GM19324 (cell line): ENCODE measurements at regions not wholly inside any gene's neighbourhood (a gene's known extent, or its start where the extent isn't known, plus 50 kb on each side); places are given as distances from the start of the nearest gene placed in this dataset.

Experiments used
- ATAC-seq: cut with Tn5 transposase; IDR thresholded peaks from one replicate; pipeline ENCODE4 v1.9.1; 2021; ENCODE audit warnings: mild to moderate bottlenecking, moderate library complexity; ENCODE audit not compliant: unreplicated experiment, low FRiP score

GRCh38 chr2:60109744-60110143 is 443.7 kb downstream of the BCL11A start:
- ATAC-seq: no peak

- ATAC-seq: no peak
These were observed 446.5 kb downstream of the BCL11A start for GRCh38 chr2:60106836-60107529.

- ATAC-seq: no peak
These were observed 447.5 kb downstream of the BCL11A start for GRCh38 chr2:60105906-60106305.

DNA sequence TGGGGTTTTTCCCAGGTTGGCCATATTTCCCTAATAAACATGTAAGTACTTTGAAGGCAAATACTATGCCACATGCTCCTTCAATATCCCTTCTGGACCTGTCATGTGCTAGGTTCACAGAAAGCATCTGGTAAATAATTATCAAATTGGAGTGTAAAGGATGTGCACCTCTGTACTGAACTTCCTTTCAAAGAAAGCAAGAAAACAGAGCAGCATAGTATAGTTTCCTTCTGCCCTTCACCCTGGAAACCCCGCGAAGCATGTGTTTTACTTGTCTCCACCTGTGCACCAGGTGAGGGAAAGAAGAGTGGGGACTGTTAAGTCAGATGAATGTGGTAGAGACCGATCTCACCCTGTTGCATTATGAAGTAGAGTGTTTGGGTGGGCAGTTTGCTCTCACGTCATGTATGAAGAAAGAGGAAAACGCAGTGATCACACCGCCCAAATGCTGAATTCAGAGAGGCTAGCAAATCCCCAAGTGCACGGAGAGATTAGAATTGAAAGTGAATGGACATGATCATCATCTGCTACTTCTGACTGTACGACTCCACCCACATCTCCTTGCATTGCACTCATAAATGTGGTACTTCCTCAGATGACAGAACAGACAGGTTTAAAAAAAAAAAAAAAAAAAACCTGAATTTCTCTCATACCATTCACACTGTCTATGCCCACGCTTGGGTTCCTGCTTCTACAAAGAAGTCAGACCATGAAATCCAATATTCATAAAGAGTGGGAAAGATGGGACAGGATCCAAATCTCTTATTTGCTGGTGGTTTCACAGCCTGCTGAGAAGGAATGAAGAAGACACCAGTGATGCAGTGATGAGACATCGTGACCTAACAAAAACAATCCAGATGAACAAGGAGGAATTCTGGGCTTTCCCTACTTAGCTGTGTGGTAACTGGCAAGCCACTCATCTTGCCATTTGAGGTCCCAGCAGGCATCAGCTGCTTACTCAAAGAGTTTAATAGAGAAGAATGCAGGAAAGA is 448.6 kb downstream of the BCL11A start:
- peak; percentile 49 for ATAC-seq

DNA sequence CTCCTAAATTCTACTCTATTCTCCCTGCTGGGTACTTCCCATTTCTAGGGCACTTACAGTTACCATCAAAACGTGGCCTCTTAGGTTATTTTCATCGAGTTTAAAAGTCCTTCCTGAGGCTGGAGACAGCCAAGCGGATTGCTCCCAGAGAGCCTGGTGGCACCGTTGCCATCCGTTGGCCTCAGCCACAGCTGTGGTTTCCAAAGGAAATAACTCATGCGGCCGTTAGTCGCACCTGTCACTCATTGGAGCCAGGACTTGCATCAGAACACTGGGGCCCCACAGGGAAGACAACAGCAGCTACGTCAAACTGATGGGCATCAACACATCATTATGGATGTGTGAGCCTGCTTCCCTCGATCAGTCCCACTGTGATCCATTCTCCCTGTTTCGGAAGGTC is 453.4 kb downstream of the BCL11A start:
- ATAC-seq: no peak

DNA sequence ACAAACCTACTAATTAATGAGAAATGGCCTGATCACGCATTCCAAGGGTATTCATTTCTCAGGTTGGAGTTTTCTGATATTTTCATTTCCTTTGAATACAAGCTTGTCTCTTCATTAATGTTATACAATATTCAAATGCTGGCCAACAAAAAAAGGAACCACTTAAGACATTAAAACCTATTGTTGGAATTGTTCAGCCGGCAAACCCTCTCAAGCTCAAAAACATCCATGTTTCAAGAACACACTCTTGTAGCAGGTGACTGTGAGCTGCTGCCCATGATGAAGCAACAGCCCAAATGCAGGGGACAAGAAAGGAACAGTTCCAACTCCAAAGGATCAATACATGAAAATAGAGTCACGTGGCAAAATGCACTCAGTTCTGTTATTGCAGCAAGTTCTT is 454.5 kb downstream of the BCL11A start:
- no peak for ATAC-seq

- no peak for ATAC-seq
These were observed 456.2 kb downstream of the BCL11A start for GRCh38 chr2:60097298-60097697.

GRCh38 chr2:60096556-60096955 is 456.9 kb downstream of the BCL11A start:
- no peak for ATAC-seq

DNA sequence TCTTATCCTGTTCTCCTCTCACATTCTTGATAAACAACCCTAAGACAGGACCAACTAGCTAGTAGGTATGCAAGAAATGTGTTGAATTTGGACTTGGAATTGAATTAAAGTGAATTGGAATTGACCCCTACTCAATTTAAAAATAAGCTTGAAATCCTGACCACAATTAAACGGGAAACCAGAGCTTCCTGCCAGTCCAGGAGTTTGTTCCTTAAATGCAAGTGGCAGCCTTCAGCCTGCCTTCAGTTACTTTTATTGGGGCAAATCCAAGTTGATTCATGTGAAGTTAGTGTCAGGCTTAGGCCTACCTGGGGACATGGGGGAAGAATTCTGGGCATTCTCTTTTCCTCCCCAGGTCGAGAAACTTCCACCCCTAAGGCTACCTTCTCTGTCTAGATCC is 457.6 kb downstream of the BCL11A start:
- ATAC-seq: no peak

DNA sequence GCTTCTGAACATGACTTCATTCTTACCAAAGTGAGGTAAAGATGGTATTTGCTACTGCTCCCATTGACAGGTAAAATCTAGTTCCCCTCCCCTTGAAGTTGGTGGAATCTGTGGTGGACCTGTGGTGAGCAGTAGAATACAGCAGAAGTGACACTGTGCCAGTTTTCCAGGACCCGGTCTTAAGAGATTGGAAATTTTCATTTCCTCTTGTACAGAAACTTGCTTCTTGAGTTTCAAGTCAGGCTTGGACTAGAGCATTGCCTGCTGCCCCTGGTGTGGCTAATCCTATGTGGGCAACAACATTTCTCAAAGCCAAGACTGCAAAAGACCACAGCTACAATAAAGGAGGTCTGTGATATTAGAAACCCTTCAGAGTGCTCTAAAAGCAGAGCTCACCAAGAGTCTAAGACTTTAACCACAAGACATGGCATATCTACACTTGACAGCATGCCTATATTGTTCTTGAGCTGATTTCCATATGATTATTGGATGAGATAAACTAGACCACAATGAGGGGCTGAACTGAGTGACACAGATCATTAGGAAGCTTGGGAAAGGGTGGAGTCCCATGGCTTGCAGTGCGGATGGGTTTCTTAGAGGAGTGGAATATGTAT is 458.1 kb downstream of the BCL11A start:
- ATAC-seq: no peak

- ATAC-seq: no peak
These were observed 459.0 kb downstream of the BCL11A start for GRCh38 chr2:60094450-60094929.

- ATAC-seq: no peak
These were observed 460.7 kb downstream of the BCL11A start for GRCh38 chr2:60092781-60093180.

- no peak for ATAC-seq
These were observed 461.6 kb downstream of the BCL11A start for GRCh38 chr2:60091894-60092293.

- ATAC-seq: no peak
These were observed 462.2 kb downstream of the BCL11A start for GRCh38 chr2:60091266-60091665.

- no peak for ATAC-seq
These were observed 473.9 kb downstream of the BCL11A start for GRCh38 chr2:60079562-60079961.

- no peak for ATAC-seq
These were observed 478.4 kb downstream of the BCL11A start for GRCh38 chr2:60075048-60075447.

GRCh38 chr2:60073201-60073600 is 480.3 kb downstream of the BCL11A start:
- ATAC-seq: no peak

GRCh38 chr2:60072609-60073008 is 480.8 kb downstream of the BCL11A start:
- no peak for ATAC-seq

DNA sequence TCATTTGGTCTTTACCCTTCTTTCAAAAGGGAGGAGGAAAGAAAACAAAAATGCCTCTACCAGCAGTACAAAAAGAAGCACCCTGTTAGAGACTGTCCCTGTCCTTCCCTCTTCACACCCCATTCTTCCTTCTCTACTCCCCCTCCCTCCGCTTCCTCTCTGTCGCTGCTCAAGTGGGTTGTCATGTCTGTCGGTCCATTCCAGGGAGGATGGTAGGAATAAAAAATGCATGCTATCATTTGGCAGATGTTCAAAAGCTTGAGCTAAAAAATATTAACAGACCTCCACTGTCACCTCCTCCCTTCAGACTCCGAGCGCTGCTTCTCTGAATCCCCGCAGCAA is 482.0 kb downstream of the BCL11A start:
- no peak for ATAC-seq

DNA sequence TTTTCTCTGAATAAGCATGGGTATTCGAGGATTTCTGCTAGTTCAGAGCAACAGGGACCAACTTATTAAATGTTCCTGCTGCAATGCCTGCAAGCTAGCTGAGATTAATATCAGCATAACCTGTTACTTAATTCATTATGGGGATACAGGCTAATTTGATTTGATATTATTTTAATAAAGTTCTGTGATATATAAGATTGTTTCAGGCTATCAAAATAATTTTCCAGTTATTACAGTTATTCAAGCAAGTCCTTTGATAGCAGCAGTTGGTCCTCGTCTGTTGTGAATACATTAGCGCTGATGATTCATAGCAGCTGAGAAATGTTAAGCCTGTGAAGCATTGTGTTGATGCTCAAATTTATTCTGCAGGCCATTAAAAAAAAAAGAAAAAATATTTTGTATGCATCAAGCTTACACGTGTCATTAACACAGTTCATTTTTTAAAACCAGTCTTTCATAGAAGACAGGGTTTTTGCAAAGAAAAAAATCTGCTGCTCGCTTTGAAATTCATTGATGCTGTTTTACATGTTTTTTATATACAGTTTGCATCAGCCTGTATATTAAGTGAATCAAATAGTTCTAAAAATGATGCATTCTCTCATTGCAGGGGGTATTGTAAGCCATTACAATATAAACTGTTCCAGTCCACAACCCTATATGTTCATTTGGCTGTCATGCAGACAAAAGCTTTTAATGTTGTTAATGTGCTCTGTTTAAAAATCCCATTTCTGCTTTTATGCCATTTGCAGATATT is 482.5 kb downstream of the BCL11A start:
- ATAC-seq: no peak

DNA sequence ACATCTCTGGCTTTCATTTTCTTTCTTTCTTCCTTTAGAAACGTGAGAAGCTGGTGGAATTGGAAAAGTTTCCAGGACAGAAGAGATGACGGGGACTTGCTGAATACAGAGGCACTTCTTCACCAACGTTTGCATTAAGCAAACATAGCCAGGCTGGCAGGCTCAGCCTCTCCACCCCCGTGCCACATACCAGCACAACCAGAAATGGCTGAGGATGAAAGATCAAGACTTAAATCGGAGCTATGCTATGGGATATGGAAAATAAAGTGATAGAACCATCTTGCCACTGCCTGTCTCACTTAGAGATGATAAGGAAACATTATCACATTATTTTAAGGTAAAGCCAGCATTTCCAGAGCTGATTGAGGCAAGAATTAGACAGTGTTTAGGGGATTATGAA is 483.3 kb downstream of the BCL11A start:
- ATAC-seq: no peak
